GM23338 (cell line): ENCODE measurements at regions not wholly inside any gene's neighbourhood (a gene's known extent, or its start where the extent isn't known, plus 50 kb on each side); places are given as distances from the start of the nearest gene placed in this dataset.

Source experiments
- CTCF ChIP-seq, 2 experiments: fragments of 200-600 bp in 1 of 2; sonication (generic) in 1 of 2; conservative IDR thresholded peaks; 2 replicates each; pipeline versions ENCODE4 v1.5.1 to v1.6.1; 2016 to 2017; ENCODE audit warnings: antibody characterized with exemption in 2 of 2, low read depth in 2 of 2, mild to moderate bottlenecking in 2 of 2, moderate library complexity in 1 of 2
- EZH2 ChIP-seq: fragments of 200-600 bp; sonication (generic); IDR thresholded peaks from one replicate; pipeline ENCODE4 v1.8.0; 2017; ENCODE audit warnings: antibody characterized with exemption, mild to moderate bottlenecking, low read depth; ENCODE audit not compliant: unreplicated experiment
- POLR2AphosphoS5 ChIP-seq: IDR thresholded peaks from 2 replicates; pipeline ENCODE4 v1.6.1; 2016; ENCODE audit warnings: antibody characterized with exemption, low read depth

- TF ChIP-seq CTCF (conservative IDR thresholded peaks at IDR 0.05; ENCODE audit: low read depth in 2 of 2) (no peak), POLR2AphosphoS5 (no peak), EZH2 (no peak)
Measured at GRCh38 chr6:1510239-1510638, 99.5 kb upstream of the FOXC1 start.
